K562 (cell line): ENCODE measurements at regions not wholly inside any gene's neighbourhood (a gene's known extent, or its start where the extent isn't known, plus 50 kb on each side); places are given as distances from the start of the nearest gene placed in this dataset.

Source experiments
- ATAC-seq: fragments of 200-7000 bp; cut with Tn5 transposase; 3 replicates; pipeline ENCODE4 v1.9.1; 2020; ENCODE audit warnings: moderate library complexity
- BruUV-seq: library from RNA; stranded (reverse); fragments of 400-500 nt; replicated peaks from 2 replicates; lab custom pipeline; 2021; lab: Mats Ljungman, UMichigan
- CTCF ChIA-PET: fragments of 300-600 bp; formaldehyde crosslinking; extraction: SDS; loops from one replicate; lab custom pipeline; 2021; ENCODE audit warnings: low intra/inter-chr PET ratio; lab: Yijun Ruan, JAX
- POLR2A ChIA-PET: fragments of 300-600, 350-650 bp; sonication (Branson Sonifier 250); formaldehyde crosslinking; extraction: SDS; loops from one replicate; lab custom pipeline; 2021; ENCODE audit warnings: antibody characterized with exemption, inconsistent platforms; lab: Yijun Ruan, JAX
- DNase-seq, 4 experiments: peaks; one replicate each; pipeline versions ENCODE4 v3.0.0 to v3.0.0-alpha.2; 2011 to 2018; ENCODE audit warnings: low spot score in 3 of 4, mixed read lengths in 3 of 4; ENCODE audit errors: extremely low read depth in 1 of 4
- FAIRE-seq: peaks from 2 replicates; lab custom pipeline; 2011; peaks lifted over from hg19 to GRCh38; lab: Jason Lieb, UNC
- H2AFZ ChIP-seq: 2 replicates; pipeline ENCODE4 v1.6.0; 2011; ENCODE audit warnings: low read depth, low read length, control low read depth, inconsistent platforms
- H3K27ac ChIP-seq: fragments of 200-600 bp; 3 replicates; pipeline ENCODE4 v1.8.0; 2011; ENCODE audit warnings: low read depth, mild to moderate bottlenecking, control low read depth, inconsistent platforms, low read length, moderate library complexity, mixed read lengths; ENCODE audit errors: extremely low read depth
- H3K27me3 ChIP-seq, 2 experiments: fragments of 300-600 bp in 1 of 2; 2 replicates in 1 of 2; 3 replicates in 1 of 2; pipeline versions ENCODE4 v1.6.0 to v1.8.0; 2011; ENCODE audit warnings: inconsistent platforms in 2 of 2, low read length in 2 of 2, mild to moderate bottlenecking in 1 of 2, mixed read lengths in 1 of 2, moderate library complexity in 1 of 2; ENCODE audit not compliant: control insufficient read depth in 2 of 2, insufficient read depth in 2 of 2
- H3K36me3 ChIP-seq: fragments of 300-600 bp; 3 replicates; pipeline ENCODE4 v1.8.0; 2011; ENCODE audit warnings: mild to moderate bottlenecking, low read length, inconsistent platforms; ENCODE audit not compliant: control insufficient read depth, insufficient read depth
- H3K4me1 ChIP-seq, 2 experiments: fragments of 200-600 bp in 1 of 2; replicated peaks in 1 of 2; 2 replicates in 1 of 2; 3 replicates in 1 of 2; pipeline versions ENCODE4 v1.5.1 to v1.8.0; 2011; ENCODE audit warnings: inconsistent platforms in 2 of 2, low read length in 2 of 2, mild to moderate bottlenecking in 1 of 2, mixed read lengths in 1 of 2, moderate library complexity in 1 of 2; ENCODE audit not compliant: control insufficient read depth in 2 of 2, insufficient read depth in 2 of 2
- H3K4me2 ChIP-seq: 2 replicates; pipeline ENCODE4 v1.6.1; 2011; ENCODE audit warnings: low read length, control low read depth, inconsistent platforms, mixed read lengths; ENCODE audit not compliant: insufficient read depth
- H3K4me3 ChIP-seq: fragments of 200-600 bp; sonication (generic), shearing (Covaris generic); 2 replicates; pipeline ENCODE4 v1.5.1; 2016; ENCODE audit warnings: control low read depth, inconsistent platforms
- H3K79me2 ChIP-seq: fragments of 200-600 bp; 3 replicates; pipeline ENCODE4 v1.8.0; 2011; ENCODE audit warnings: low read length, inconsistent platforms; ENCODE audit not compliant: control insufficient read depth, insufficient read depth
- H3K9ac ChIP-seq, 2 experiments: 2 replicates each; pipeline versions ENCODE4 v1.6.0 to v1.6.1; 2011; ENCODE audit warnings: low read depth in 2 of 2, low read length in 2 of 2, control low read depth in 1 of 2, inconsistent platforms in 1 of 2, mild to moderate bottlenecking in 1 of 2, mixed read lengths in 1 of 2; ENCODE audit not compliant: insufficient read depth in 1 of 2
- H3K9me1 ChIP-seq: one replicate; pipeline ENCODE4 v1.6.0; 2011; ENCODE audit warnings: inconsistent platforms, mild to moderate bottlenecking, low read length, moderate library complexity; ENCODE audit not compliant: control insufficient read depth, insufficient read depth
- H3K9me3 ChIP-seq: replicated peaks from 2 replicates; pipeline ENCODE4 v1.5.1; 2011; ENCODE audit warnings: low read depth, low read length, inconsistent platforms; ENCODE audit not compliant: control insufficient read depth, insufficient read depth
- H4K20me1 ChIP-seq: replicated peaks from 2 replicates; pipeline ENCODE4 v1.6.1; 2011; ENCODE audit warnings: low read length, inconsistent platforms, mixed read lengths; ENCODE audit not compliant: control insufficient read depth, insufficient read depth
- ARNT ChIP-seq, 2 experiments: fragments of 450-650 bp; IDR thresholded peaks; 2 replicates each; pipeline ENCODE4 v1.6.1; 2016; ENCODE audit warnings: mild to moderate bottlenecking in 1 of 2
- BRD9 ChIP-seq: fragments of 450-650 bp; IDR thresholded peaks from 2 replicates; pipeline ENCODE4 v1.6.1; 2018; ENCODE audit warnings: low read depth; ENCODE audit not compliant: partially characterized antibody
- CBFA2T3 ChIP-seq: fragments of 450-650 bp; IDR thresholded peaks from 2 replicates; pipeline ENCODE4 v1.6.1; 2017
- CCAR2 ChIP-seq: fragments of 200-400 bp; formaldehyde crosslinking; IDR thresholded peaks from 2 replicates; pipeline ENCODE4 v1.6.1; 2017; ENCODE audit warnings: mild to moderate bottlenecking, low read depth, low read length
- EP400 ChIP-seq: fragments of 450-650 bp; IDR thresholded peaks from 2 replicates; pipeline ENCODE4 v1.6.1; 2017; ENCODE audit warnings: antibody characterized with exemption, mild to moderate bottlenecking, moderate library complexity
- ETV6 ChIP-seq, 3 experiments: fragments of 150-350 bp in 1 of 3; sonication (generic) in 1 of 3; formaldehyde crosslinking in 1 of 3; IDR thresholded peaks; 2 replicates each; pipeline versions ENCODE4 v1.6.1 to v1.8.0; 2014 to 2022; ENCODE audit warnings: borderline replicate concordance in 2 of 3, low read depth in 2 of 3, antibody characterized with exemption in 1 of 3, low read length in 1 of 3, mild to moderate bottlenecking in 1 of 3, missing genetic modification reagents in 1 of 3
- GTF3C2 ChIP-seq: IDR thresholded peaks from 3 replicates; pipeline ENCODE4 v1.6.1; 2011; ENCODE audit warnings: borderline replicate concordance, mild to moderate bottlenecking, moderate library complexity; ENCODE audit not compliant: insufficient read length; ENCODE audit errors: extremely low read depth
- HNRNPL ChIP-seq: fragments of 200-400 bp; formaldehyde crosslinking; IDR thresholded peaks from 2 replicates; pipeline ENCODE4 v1.6.1; 2017; ENCODE audit warnings: low read depth, mild to moderate bottlenecking, low read length
- IFI16 ChIP-seq: fragments of 250-450 bp; sonication (Bioruptor Pico); IDR thresholded peaks from 2 replicates; pipeline ENCODE4 v2.1.2; 2022; ENCODE audit warnings: mild to moderate bottlenecking, inconsistent platforms
- ILK ChIP-seq: fragments of 450-650 bp; IDR thresholded peaks from 2 replicates; pipeline ENCODE4 v1.6.1; 2016; ENCODE audit warnings: missing genetic modification characterization, low read depth, mild to moderate bottlenecking, missing compliant biosample characterization, moderate library complexity, borderline replicate concordance
- KLF13 ChIP-seq: fragments of 450-650 bp; IDR thresholded peaks from 2 replicates; pipeline ENCODE4 v1.6.1; 2016; ENCODE audit warnings: missing genetic modification characterization, low read depth, mild to moderate bottlenecking, missing compliant biosample characterization, moderate library complexity, borderline replicate concordance
- MCM3 ChIP-seq: fragments of 450-650 bp; IDR thresholded peaks from 2 replicates; pipeline ENCODE4 v1.6.1; 2016
- PYGO2 ChIP-seq: fragments of 450-650 bp; IDR thresholded peaks from 2 replicates; pipeline ENCODE4 v1.6.1; 2016; ENCODE audit warnings: mild to moderate bottlenecking, missing genetic modification characterization, moderate library complexity, missing compliant biosample characterization
- SOX6 ChIP-seq: fragments of 450-650 bp; IDR thresholded peaks from 2 replicates; pipeline ENCODE4 v1.6.1; 2014; ENCODE audit warnings: mild to moderate bottlenecking
- TAF1 ChIP-seq: IDR thresholded peaks from 2 replicates; pipeline ENCODE4 v1.6.1; 2011; ENCODE audit warnings: mild to moderate bottlenecking, low read length, moderate library complexity; ENCODE audit not compliant: insufficient read depth, control insufficient read depth, severe bottlenecking; ENCODE audit errors: extremely low read depth
- TGIF2 ChIP-seq: sonication (generic); formaldehyde crosslinking; IDR thresholded peaks from 2 replicates; pipeline ENCODE4 v1.8.1; 2022; ENCODE audit warnings: mild to moderate bottlenecking, missing genetic modification reagents, moderate library complexity
- ZNF133 ChIP-seq: fragments of 250-450 bp; sonication (Bioruptor Pico); IDR thresholded peaks from 2 replicates; pipeline ENCODE4 v1.4.0; 2020; ENCODE audit warnings: mild to moderate bottlenecking
- ZNF224 ChIP-seq: sonication (generic); formaldehyde crosslinking; IDR thresholded peaks from 2 replicates; pipeline ENCODE4 v1.8.0; 2022; ENCODE audit warnings: mild to moderate bottlenecking, missing genetic modification reagents
- ZNF23 ChIP-seq: fragments of 250-450 bp; sonication (Bioruptor Pico); IDR thresholded peaks from 2 replicates; pipeline ENCODE4 v1.4.0; 2020; ENCODE audit warnings: mild to moderate bottlenecking
- WGBS: fragments of 100-300 bp; shearing (Covaris generic); methylation state at CpG from one replicate; pipeline ENCODE4 v1.1.6; 2016; ENCODE audit warnings: low coverage, mixed read lengths; ENCODE audit not compliant: insufficient coverage; ENCODE audit errors: missing lambda C conversion rate; 5-methylcytosine and 5-hydroxymethylcytosine counted together
- in situ Hi-C: fragments of 300-500 bp; cut with MboI; formaldehyde crosslinking; loops from 4 replicates; pipeline ENCODE4 v1.15.0; 2018; ENCODE audit warnings: inconsistent platforms, mixed read lengths
- intact Hi-C: fragments of 100-400 bp; cut with micrococcal nuclease; formaldehyde crosslinking; loops from 2 replicates; pipeline ENCODE4 v1.14.2; 2022

GRCh38 chr10:121049489-121049888 is 198.3 kb downstream of the WDR11 start:
- POLR2A ChIA-PET, result no interaction called here
- no peak for FAIRE-seq
- H3K9me1 ChIP-seq, result no peaks in the 10 kb centered on the region
- no TSS peak for BruUV-seq
- in situ Hi-C loops, result no loop called here
- no peak overlapping the region for H3K4me3 ChIP-seq
- intact Hi-C loops, result no loop called here
- DNase-seq, result no peak
- no peak for TF ChIP-seq ZNF224 (CRISPR knock-in tag)
- no peak for TF ChIP-seq BRD9
- no peak for TF ChIP-seq ILK (tag)
- TF ChIP-seq PYGO2 (tag), result no peak
- no peak for TF ChIP-seq TAF1
- TF ChIP-seq CCAR2, result no peak
- no peak for TF ChIP-seq CBFA2T3
- no peak for TF ChIP-seq ARNT (IDR thresholded peaks at IDR 0.05)
- TF ChIP-seq GTF3C2, result no peak
- TF ChIP-seq ZNF133 (CRISPR knock-in tag), result no peak
- no peak for TF ChIP-seq SOX6
- TF ChIP-seq HNRNPL, result no peak
- TF ChIP-seq ETV6 (IDR thresholded peaks at IDR 0.05; ENCODE audit: borderline replicate concordance in 1 of 2, low read depth in 2 of 2, low read length in 1 of 2), result no peak
- TF ChIP-seq ETV6 (CRISPR knock-in tag; IDR thresholded peaks at IDR 0.05; ENCODE audit: borderline replicate concordance), result no peak
- no peak for TF ChIP-seq EP400
- TF ChIP-seq ZNF23 (CRISPR knock-in tag), result no peak
- TF ChIP-seq MCM3, result no peak
- no peak for TF ChIP-seq IFI16 (CRISPR knock-in tag)
- TF ChIP-seq KLF13 (tag), result no peak
- no peak for TF ChIP-seq TGIF2 (CRISPR knock-in tag)
- TF ChIP-seq, all 486 proteins: peak for 0
- H3K9me3 ChIP-seq, result no peaks in the 10 kb centered on the region
- no peaks in the 10 kb centered on the region for H4K20me1 ChIP-seq
- no peak overlapping the region for H2AFZ ChIP-seq
- no peaks in the 10 kb centered on the region for H3K4me1 ChIP-seq
- 0% methylated on average over 2 of the region's 2 CpGs for WGBS
- no peaks in the 10 kb centered on the region for H3K27me3 ChIP-seq
- no peak overlapping the region for H3K27ac ChIP-seq
- no peak overlapping the region for H3K4me2 ChIP-seq
- no peaks in the 10 kb centered on the region for H3K79me2 ChIP-seq
- no peak overlapping the region for H3K9ac ChIP-seq
- no peaks in the 10 kb centered on the region for H3K36me3 ChIP-seq
- CTCF ChIA-PET, result no interaction called here
- no peak for ATAC-seq
